ENCODE measurements at regions not wholly inside any gene's neighbourhood (a gene's known extent, or its start where the extent isn't known, plus 50 kb on each side); places are given as distances from the start of the nearest gene placed in this dataset.

- TF ChIP-seq, protein P1, sequence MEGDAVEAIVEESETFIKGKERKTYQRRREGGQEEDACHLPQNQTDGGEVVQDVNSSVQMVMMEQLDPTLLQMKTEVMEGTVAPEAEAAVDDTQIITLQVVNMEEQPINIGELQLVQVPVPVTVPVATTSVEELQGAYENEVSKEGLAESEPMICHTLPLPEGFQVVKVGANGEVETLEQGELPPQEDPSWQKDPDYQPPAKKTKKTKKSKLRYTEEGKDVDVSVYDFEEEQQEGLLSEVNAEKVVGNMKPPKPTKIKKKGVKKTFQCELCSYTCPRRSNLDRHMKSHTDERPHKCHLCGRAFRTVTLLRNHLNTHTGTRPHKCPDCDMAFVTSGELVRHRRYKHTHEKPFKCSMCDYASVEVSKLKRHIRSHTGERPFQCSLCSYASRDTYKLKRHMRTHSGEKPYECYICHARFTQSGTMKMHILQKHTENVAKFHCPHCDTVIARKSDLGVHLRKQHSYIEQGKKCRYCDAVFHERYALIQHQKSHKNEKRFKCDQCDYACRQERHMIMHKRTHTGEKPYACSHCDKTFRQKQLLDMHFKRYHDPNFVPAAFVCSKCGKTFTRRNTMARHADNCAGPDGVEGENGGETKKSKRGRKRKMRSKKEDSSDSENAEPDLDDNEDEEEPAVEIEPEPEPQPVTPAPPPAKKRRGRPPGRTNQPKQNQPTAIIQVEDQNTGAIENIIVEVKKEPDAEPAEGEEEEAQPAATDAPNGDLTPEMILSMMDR (optimal IDR thresholded peaks at IDR 0.05 in 1 of 3, IDR thresholded peaks at IDR 0.05 in 1 of 3, conservative IDR thresholded peaks at IDR 0.05 in 1 of 3; ENCODE audit: extremely low read depth in 1 of 3, insufficient read depth in 2 of 3, low read length in 3 of 3): no peak
- TF ChIP-seq EZH2 (IDR thresholded peaks at IDR 0.05; ENCODE audit: low read length): no peak
Observed at GRCh38 chr2:239566162-239566994, 165.6 kb upstream of the HDAC4 start.

Measured in keratinocyte (primary cell).